Testis (tissue), 2 donors: ENCODE measurements at regions not wholly inside any gene's neighbourhood (a gene's known extent, or its start where the extent isn't known, plus 50 kb on each side); places are given as distances from the start of the nearest gene placed in this dataset.

Experiments used
- CTCF ChIP-seq, 3 experiments: fragments of 450-650 bp in 2 of 3; fragments of 200-600 bp in 1 of 3; sonication (generic) in 1 of 3; IDR thresholded peaks; one replicate each; pipeline ENCODE4 v1.5.1; 2016 to 2019; ENCODE audit warnings: antibody characterized with exemption in 3 of 3, mild to moderate bottlenecking in 2 of 3, moderate library complexity in 1 of 3
- POLR2A ChIP-seq: fragments of 450-650 bp; IDR thresholded peaks from one replicate; pipeline ENCODE4 v1.6.1; 2017; ENCODE audit warnings: antibody characterized with exemption, mild to moderate bottlenecking, moderate library complexity

DNA sequence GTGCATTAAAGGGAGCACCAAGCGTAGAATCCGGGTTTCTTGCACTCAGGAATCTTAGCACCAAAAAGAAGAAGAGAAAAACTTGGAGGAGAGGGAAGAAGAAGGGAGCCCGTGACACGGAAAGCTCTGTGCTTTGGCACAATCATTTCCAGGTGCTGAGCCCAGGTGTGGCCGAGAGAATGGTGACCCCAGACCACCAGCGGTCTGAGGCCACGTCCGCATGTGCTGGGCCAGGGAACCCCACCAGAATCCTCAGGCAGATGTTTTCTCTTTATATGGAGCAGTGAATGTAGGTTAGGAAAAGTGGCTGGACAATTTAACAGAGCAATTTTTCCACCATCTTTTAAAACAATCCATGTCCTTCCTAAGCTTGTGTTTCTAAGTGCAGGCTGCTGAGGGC lies 520.9 kb downstream of the EPHA4 start:
- TF ChIP-seq POLR2A (no peak), CTCF (IDR thresholded peaks at IDR 0.05) (no peak)
